OCI-LY7 (cell line): ENCODE measurements at regions not wholly inside any gene's neighbourhood (a gene's known extent, or its start where the extent isn't known, plus 50 kb on each side); places are given as distances from the start of the nearest gene placed in this dataset.
"Not testable (repeated sequence)": the region's sequence is repeated elsewhere in the genome, so short reads cannot be mapped to it uniquely, and the experiment has no call there.

Experiments
- BruUV-seq: library from RNA; stranded (reverse); fragments of 400-500 nt; replicated peaks from 2 replicates; lab custom pipeline; 2021; lab: Mats Ljungman, UMichigan
- CTCF ChIA-PET: fragments of 300-600 bp; sonication (Branson Sonifier 250); formaldehyde crosslinking; loops from one replicate; lab custom pipeline; 2022; ENCODE audit warnings: antibody characterized with exemption; ENCODE audit not compliant: unreplicated experiment; lab: Charles Lee
- POLR2A ChIA-PET: fragments of 300-600 bp; sonication (Branson Sonifier 250); formaldehyde crosslinking; loops from one replicate; lab custom pipeline; 2022; ENCODE audit warnings: antibody characterized with exemption; lab: Charles Lee
- DNase-seq: peaks from one replicate; pipeline ENCODE4 v3.0.0-alpha.2; 2015; ENCODE audit warnings: low spot score
- H2AFZ ChIP-seq: fragments of 200-600 bp; sonication (generic), shearing (Covaris generic); 2 replicates; pipeline ENCODE4 v1.6.1; 2014; ENCODE audit warnings: mild to moderate bottlenecking, antibody characterized with exemption, low read length, moderate library complexity
- H3K27ac ChIP-seq: fragments of 200-600 bp; sonication (generic); 2 replicates; pipeline ENCODE4 v1.5.1; 2014; ENCODE audit warnings: mixed run types, low read depth, mild to moderate bottlenecking, moderate library complexity, low read length, inconsistent platforms; ENCODE audit not compliant: poor library complexity, severe bottlenecking
- H3K36me3 ChIP-seq: fragments of 200-600 bp; sonication (generic); 2 replicates; pipeline ENCODE4 v1.6.1; 2014; ENCODE audit warnings: mild to moderate bottlenecking, antibody characterized with exemption, low read length, moderate library complexity, mixed read lengths; ENCODE audit not compliant: insufficient read depth
- H3K4me1 ChIP-seq: fragments of 200-600 bp; sonication (generic); 2 replicates; pipeline ENCODE4 v1.5.1; 2014; ENCODE audit warnings: mild to moderate bottlenecking, low read length; ENCODE audit not compliant: insufficient read depth, poor library complexity, severe bottlenecking
- H3K4me2 ChIP-seq: fragments of 200-600 bp; sonication (generic); 2 replicates; pipeline ENCODE4 v1.6.1; 2014; ENCODE audit warnings: mild to moderate bottlenecking, low read length
- H3K4me3 ChIP-seq: fragments of 200-600 bp; sonication (generic); 2 replicates; pipeline ENCODE4 v1.5.1; 2014; ENCODE audit warnings: mild to moderate bottlenecking, low read depth, low read length; ENCODE audit not compliant: poor library complexity, severe bottlenecking
- H3K79me2 ChIP-seq: fragments of 200-600 bp; sonication (generic); 2 replicates; pipeline ENCODE4 v1.6.1; 2016; ENCODE audit warnings: low read depth, mild to moderate bottlenecking, low read length, moderate library complexity, mixed read lengths; ENCODE audit not compliant: insufficient read depth
- H3K9me2 ChIP-seq: fragments of 200-600 bp; sonication (generic); 2 replicates; pipeline ENCODE4 v1.6.1; 2016; ENCODE audit warnings: mild to moderate bottlenecking, low read length, mixed read lengths; ENCODE audit not compliant: insufficient read depth
- H3K9me3 ChIP-seq: fragments of 200-600 bp; sonication (generic); 2 replicates; pipeline ENCODE4 v1.6.1; 2014; ENCODE audit warnings: mild to moderate bottlenecking, mixed run types, low read length, mixed read lengths
- H4K20me1 ChIP-seq: fragments of 200-600 bp; sonication (generic); 2 replicates; pipeline ENCODE4 v1.6.1; 2014; ENCODE audit warnings: mild to moderate bottlenecking, antibody characterized with exemption, low read length, moderate library complexity, mixed read lengths; ENCODE audit not compliant: insufficient read depth
- EZH2phosphoT487 ChIP-seq: fragments of 200-600 bp; sonication (generic); IDR thresholded peaks from 2 replicates; pipeline ENCODE4 v1.6.1; 2018; ENCODE audit warnings: low read depth, borderline replicate concordance, mild to moderate bottlenecking, mixed run types, antibody characterized with exemption, low read length, moderate library complexity, mixed read lengths
- intact Hi-C: fragments of 100-400 bp; cut with micrococcal nuclease; formaldehyde crosslinking; loops from one replicate; pipeline ENCODE4 v1.10.0; 2022; ENCODE audit not compliant: unreplicated experiment
- TF ChIP-seq, protein P1 (sequence below): fragments of 200-600 bp; sonication (generic); conservative IDR thresholded peaks from 2 replicates; pipeline ENCODE4 v1.5.1; 2014; ENCODE audit warnings: mild to moderate bottlenecking, antibody characterized with exemption, low read length, moderate library complexity, mixed read lengths

- intact Hi-C loops = no loop called here
- no peak for TF ChIP-seq EZH2phosphoT487
- Histone ChIP-seq H4K20me1 (no peaks in the 10 kb centered on the region), H3K4me2 (no peak overlapping the region), H3K27ac (no peak overlapping the region), H3K9me2 (no peaks in the 10 kb centered on the region), H3K79me2 (no peaks in the 10 kb centered on the region), H3K9me3 (no peaks in the 10 kb centered on the region), H2AFZ (no peak overlapping the region), H3K4me1 (no peaks in the 10 kb centered on the region), H3K36me3 (no peaks in the 10 kb centered on the region), H3K4me3 (no peak overlapping the region)
- ChIA-PET POLR2A (interaction anchor here (0.6 to 0.7 kb wide), 3 partner anchors 92 to 1747 kb away, joined by 4 to 6 read pairs (median 5); no protein-coding TSS in a partner anchor), CTCF (no interaction called here)
- no peak for DNase-seq
- no TSS peak for BruUV-seq
Measured at GRCh38 chr13:37288057-37288720, 182.7 kb upstream of the CSNK1A1L start.

DNA sequence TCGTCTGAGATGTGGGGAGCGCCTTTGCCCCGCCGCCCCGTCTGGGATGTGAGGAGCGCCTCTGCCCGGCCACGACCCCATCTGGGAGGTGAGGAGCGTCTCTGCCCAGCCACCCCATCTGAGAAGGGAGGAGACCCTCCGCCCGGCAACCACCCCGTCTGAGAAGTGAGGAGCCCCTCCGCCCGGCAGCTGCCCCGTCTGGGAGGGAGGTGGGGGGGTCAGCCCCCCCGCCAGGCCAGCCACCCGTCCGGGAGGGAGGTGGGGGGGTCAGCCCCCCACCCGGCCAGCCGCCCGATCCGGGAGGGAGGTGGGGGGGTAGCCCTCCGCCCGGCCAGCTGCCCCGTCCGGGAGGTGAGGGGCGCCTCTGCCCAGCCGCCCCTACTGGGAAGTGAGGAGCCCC is 174.8 kb upstream of the CSNK1A1L start:
- intact Hi-C loops, H3K79me2 ChIP-seq, H3K36me3 ChIP-seq, DNase-seq, H3K27ac ChIP-seq, POLR2A ChIA-PET, CTCF ChIA-PET, H3K9me3 ChIP-seq, BruUV-seq, H3K4me3 ChIP-seq, H2AFZ ChIP-seq, H3K4me1 ChIP-seq, H4K20me1 ChIP-seq, H3K9me2 ChIP-seq, H3K4me2 ChIP-seq: not testable (repeated sequence)

DNA sequence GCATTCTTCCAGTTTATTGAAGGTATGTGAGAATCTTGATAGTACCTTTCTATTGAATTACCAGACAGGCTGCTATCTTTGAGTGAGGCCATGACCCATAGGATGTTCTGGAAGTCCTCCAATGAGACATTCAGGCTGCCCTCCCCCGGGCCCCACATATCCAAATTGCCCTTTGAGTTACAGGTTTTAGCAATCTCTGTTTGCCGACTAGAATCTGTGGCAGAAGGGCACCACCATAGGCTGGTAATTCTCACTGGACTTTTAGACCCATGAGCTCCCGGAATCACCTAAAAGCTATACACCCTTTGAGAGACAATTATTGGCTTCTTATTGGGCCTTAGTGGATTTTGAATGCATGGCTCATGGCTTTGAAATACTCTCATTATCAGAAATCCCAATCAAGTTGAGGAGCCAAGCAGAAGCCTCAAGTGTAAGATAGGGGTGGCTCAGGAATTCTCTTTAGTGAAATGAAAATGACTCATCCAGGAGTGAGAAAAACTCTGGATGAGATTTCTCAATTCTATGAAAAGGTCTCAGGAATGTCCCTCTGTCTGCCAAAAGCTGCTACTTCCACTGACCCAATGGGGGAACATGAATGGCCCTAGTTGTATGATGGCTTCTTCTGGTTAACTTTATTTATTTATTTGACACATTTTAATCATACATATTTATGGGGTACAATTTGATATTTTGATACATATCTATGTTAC is 172.1 kb upstream of the CSNK1A1L start:
- Histone ChIP-seq H3K4me2 (no peak overlapping the region), H3K9me3 (no peaks in the 10 kb centered on the region), H2AFZ (no peak overlapping the region), H3K4me1 (no peaks in the 10 kb centered on the region), H3K79me2 (no peaks in the 10 kb centered on the region), H4K20me1 (no peaks in the 10 kb centered on the region), H3K4me3 (no peak overlapping the region), H3K9me2 (no peaks in the 10 kb centered on the region), H3K27ac (no peak overlapping the region), H3K36me3 (no peaks in the 10 kb centered on the region)
- POLR2A ChIA-PET = no interaction called here
- DNase-seq = no peak
- no TSS peak for BruUV-seq
- intact Hi-C loops = no loop called here
- no peak for TF ChIP-seq EZH2phosphoT487
- TF ChIP-seq, protein P1, sequence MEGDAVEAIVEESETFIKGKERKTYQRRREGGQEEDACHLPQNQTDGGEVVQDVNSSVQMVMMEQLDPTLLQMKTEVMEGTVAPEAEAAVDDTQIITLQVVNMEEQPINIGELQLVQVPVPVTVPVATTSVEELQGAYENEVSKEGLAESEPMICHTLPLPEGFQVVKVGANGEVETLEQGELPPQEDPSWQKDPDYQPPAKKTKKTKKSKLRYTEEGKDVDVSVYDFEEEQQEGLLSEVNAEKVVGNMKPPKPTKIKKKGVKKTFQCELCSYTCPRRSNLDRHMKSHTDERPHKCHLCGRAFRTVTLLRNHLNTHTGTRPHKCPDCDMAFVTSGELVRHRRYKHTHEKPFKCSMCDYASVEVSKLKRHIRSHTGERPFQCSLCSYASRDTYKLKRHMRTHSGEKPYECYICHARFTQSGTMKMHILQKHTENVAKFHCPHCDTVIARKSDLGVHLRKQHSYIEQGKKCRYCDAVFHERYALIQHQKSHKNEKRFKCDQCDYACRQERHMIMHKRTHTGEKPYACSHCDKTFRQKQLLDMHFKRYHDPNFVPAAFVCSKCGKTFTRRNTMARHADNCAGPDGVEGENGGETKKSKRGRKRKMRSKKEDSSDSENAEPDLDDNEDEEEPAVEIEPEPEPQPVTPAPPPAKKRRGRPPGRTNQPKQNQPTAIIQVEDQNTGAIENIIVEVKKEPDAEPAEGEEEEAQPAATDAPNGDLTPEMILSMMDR = no peak
- CTCF ChIA-PET = no interaction called here
